Amniotic stem cell (primary cell): ENCODE measurements at regions not wholly inside any gene's neighbourhood (a gene's known extent, or its start where the extent isn't known, plus 50 kb on each side); places are given as distances from the start of the nearest gene placed in this dataset.

Experiments used
- DNase-seq: peaks from one replicate; lab custom pipeline; 2025; lab: John Stamatoyannopoulos, UW

GRCh38 chr10:104505521-104506042, 135.5 kb upstream of the SORCS3 start:
- no peak for DNase-seq

DNA sequence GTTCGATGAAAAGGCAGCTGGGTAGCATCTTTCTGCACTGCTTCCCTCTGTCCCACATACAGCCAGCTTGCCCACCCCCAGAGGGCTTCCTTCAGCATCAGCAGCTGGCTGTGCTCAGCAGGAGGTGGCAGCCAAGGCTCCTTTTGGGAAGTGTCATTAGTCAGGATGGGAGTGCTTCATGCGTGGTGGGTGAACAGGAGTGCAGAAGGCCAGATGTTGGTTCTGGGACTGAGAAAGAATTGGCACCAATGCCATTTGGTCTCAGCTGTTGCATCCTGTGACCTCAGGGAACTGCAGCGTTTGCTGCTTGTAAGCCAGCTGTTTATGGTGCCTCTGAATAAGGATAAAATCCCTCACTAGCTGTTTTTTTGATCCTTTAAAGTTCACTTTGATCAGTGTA, 131.1 kb upstream of the SORCS3 start:
- no peak for DNase-seq

GRCh38 chr10:104510644-104511043, 130.4 kb upstream of the SORCS3 start:
- no peak for DNase-seq

GRCh38 chr10:104512800-104513199, 128.3 kb upstream of the SORCS3 start:
- no peak for DNase-seq

- no peak for DNase-seq
Observed at GRCh38 chr10:104515678-104516199, 125.4 kb upstream of the SORCS3 start.

DNA sequence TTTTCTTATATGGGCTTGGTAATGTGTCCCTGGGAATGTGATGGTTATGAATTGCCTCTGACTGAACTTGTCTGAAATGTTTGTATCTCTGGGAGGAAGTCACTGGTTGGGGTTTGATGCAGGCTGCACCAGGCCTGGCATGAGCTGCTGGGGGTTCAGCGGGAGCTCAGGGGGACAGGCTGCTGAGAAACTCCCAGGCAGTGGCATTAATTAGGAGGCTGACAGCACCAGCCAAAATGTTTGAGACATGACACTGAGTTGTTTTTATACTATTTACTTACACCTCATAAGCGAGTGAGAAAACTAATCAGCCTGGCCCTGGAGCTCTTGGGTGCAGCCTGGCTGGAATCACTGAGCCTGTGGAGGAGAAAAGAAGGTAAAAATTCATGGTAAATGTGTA, 124.1 kb upstream of the SORCS3 start:
- DNase-seq = no peak

DNA sequence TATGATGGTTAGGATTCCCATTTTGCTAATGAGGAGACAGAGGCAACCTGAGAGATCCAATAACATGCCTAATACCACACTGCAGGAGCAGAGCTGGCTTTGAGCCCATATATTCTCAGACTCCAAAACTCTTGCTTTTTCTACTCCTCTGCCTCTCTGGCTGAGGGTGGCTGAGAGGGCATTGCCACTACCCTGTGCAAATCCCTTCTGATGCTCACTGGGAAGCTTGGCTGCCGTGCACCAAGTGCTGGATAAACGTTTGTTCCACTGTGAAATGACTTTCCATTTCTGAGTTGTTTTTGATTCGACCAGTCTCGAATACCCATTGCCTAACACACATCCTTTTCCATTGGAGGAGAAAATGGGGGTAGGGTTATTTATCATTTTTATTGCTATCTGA, 123.1 kb upstream of the SORCS3 start:
- DNase-seq = no peak

DNA sequence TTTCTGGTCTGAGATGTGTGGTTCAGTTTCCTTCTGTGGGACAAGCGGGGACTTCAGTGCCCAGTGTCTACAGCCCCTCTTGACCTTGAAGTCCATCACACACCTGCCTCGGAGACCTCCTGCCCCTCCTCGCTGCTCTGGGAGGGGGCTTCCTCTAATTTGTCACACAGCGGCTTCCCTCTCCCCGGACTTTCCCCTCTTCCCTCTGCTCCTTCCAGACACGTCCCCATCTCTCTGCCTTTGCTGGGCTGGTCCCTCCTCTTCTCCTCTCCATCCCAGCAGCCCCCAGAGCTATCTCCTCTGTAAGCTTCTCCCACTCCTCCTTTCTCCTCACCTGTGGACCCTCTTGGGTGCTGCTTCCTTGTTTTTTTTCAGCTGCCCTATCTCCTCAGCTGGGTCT, 122.2 kb upstream of the SORCS3 start:
- DNase-seq = no peak

- no peak for DNase-seq
Observed at GRCh38 chr10:104520653-104521052, 120.4 kb upstream of the SORCS3 start.

- no peak for DNase-seq
Observed at GRCh38 chr10:104521901-104522694, 119.0 kb upstream of the SORCS3 start.

DNA sequence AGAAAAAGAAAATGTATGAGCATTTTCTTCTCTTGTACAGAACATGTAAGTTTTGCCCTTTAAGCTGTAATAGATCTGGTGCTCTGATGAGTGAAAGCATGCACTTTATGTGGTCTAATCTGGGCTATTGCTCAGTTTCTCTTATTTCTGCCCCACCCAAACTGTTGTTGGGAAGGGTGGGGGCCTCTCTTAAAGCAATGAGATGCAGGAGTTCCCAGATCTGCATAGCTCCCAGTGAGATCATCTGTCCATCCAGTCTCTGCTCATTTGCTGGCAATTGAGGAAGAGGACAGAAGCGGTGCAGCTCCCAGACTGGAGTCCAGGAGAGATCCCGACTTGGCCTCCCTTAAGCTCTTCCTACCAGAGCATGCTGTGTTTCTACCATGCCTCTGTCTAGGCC, 114.9 kb upstream of the SORCS3 start:
- no peak for DNase-seq

GRCh38 chr10:104527013-104527412, 114.1 kb upstream of the SORCS3 start:
- no peak for DNase-seq

GRCh38 chr10:104540181-104540580, 100.9 kb upstream of the SORCS3 start:
- DNase-seq = no peak

- DNase-seq = no peak
Observed at GRCh38 chr10:104541820-104542219, 99.3 kb upstream of the SORCS3 start.

GRCh38 chr10:104546336-104546735, 94.8 kb upstream of the SORCS3 start:
- DNase-seq = no peak

- DNase-seq = no peak
Observed at GRCh38 chr10:104546756-104547155, 94.3 kb upstream of the SORCS3 start.

DNA sequence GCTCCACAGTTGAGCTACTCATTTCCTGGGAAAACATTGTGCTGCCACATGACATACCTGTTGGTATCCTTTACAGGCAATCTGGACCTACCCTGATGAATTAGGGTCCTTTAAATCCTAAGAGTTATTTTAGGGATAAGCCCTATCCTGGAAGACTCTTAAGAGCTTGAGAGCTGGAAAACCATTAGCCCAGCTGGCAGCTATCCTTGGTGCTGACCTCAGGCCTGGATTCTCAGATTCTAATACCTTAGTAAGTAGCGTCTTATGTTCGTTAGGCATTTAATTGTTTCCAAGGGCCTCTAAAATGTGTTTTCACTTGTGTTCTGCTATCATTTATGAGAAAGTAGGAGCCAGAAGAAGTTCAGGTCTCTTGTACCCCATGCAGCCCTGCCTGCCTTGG, 93.0 kb upstream of the SORCS3 start:
- DNase-seq = no peak

GRCh38 chr10:104556831-104557230, 84.3 kb upstream of the SORCS3 start:
- DNase-seq = no peak

DNA sequence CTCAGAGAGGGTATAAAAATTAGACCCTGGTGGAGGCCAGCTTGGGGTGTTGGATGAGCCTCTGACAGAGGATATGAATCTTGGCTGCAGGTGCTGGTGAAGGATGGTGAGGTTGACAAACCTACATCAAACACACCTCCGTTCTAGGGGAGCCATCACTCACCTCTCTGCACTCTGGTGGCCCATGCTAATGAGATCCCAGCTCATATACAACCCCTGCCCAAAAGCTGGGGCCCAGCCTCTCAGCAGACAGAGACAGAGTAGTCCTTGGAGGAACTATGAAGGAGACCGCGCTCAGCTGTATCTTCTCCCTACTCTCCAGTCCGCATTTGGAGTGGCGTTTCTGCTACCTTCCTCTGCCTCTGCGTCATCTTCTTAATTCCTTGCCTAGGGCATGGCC, 83.1 kb upstream of the SORCS3 start:
- DNase-seq = no peak

GRCh38 chr10:104559935-104560334, 81.2 kb upstream of the SORCS3 start:
- no peak for DNase-seq

GRCh38 chr10:104563051-104563450, 78.0 kb upstream of the SORCS3 start:
- DNase-seq = no peak

- DNase-seq = no peak
Observed at GRCh38 chr10:104563548-104563947, 77.5 kb upstream of the SORCS3 start.

GRCh38 chr10:104574427-104574826, 66.7 kb upstream of the SORCS3 start:
- no peak for DNase-seq

DNA sequence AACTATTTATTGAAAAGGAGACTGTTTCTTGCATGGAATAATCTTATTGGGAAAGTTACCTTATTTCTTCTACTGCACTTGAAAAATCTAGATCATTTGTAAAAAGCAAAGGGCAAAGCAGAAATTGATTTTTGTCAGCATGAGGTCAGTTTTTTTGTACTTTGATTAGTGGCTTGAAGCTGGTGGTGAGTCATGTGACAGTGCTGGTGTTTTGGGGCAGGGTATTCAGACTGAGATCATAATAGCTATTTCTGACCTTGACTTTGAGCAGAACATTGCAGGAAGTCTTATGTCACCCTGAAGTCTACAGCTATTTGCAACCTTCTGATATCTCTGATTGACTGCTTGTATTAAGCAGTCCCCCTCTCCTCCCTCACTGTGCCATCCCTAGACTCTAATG, 66.3 kb upstream of the SORCS3 start:
- no peak for DNase-seq
